ENCODE measurements at regions not wholly inside any gene's neighbourhood (a gene's known extent, or its start where the extent isn't known, plus 50 kb on each side); places are given as distances from the start of the nearest gene placed in this dataset.

GRCh38 chr15:98202256-98202655, 241.8 kb downstream of the ARRDC4 start:
- DNase-seq (ENCODE audit: low spot score) = no peak

GRCh38 chr15:98203872-98204660, 243.6 kb downstream of the ARRDC4 start:
- DNase-seq (ENCODE audit: low spot score) = no peak

GRCh38 chr15:98207928-98208327, 247.4 kb downstream of the ARRDC4 start:
- no peak for DNase-seq (ENCODE audit: low spot score)

DNA sequence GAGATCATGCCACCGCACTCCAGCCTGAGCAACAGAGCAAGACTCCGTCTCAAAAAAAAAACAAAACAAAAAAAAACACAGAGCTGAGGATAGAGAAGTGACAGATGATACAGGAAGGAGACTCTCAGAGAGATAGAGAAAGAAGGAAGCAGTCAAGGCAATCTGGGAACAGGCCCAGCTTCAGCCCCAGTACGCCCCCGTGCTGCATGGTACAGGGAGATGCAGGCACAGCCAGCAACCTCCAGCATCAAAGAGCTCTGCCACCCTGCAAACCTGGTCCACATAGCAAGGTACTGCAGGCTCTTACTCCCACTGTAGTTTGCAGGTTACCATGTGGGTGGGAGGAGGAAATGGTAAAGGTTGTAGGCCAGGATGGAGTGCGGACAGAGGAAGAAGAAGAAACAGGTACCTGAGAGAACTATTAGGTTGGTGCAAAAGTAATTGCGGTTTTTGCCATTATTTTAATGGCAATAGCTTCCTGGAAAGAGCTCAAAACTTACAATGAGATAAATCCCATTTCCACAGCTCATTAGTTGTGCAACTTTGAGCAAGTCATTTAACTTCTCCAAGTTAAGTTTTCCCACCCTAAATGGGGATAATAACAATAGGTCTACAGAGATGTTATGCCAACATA, 253.0 kb downstream of the ARRDC4 start:
- no peak for DNase-seq (ENCODE audit: low spot score)

DNA sequence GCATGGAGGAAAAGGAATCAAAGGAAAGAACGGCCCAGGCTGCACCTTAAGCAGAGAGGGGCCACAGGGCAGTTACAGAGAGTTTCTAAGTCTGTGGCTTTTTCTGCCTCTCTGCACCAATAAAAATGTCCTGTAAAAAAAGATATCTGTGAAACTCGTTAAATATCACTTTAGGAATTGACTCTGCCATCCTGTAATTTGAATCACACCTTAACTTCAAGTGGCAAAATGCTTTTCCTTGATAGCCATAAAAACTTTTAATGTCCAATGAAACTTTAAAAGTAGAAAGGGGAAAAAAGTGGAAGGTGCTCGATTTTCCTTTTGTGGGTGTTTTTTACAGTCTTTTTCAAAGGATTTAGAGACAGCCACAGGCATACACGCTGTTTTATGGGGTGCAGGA, 255.7 kb downstream of the ARRDC4 start:
- DNase-seq (ENCODE audit: low spot score) = no peak

GRCh38 chr15:98217356-98217755, 256.9 kb downstream of the ARRDC4 start:
- DNase-seq (ENCODE audit: low spot score) = no peak

- DNase-seq (ENCODE audit: low spot score) = no peak
Observed at GRCh38 chr15:98221144-98221543, 260.6 kb downstream of the ARRDC4 start.

DNA sequence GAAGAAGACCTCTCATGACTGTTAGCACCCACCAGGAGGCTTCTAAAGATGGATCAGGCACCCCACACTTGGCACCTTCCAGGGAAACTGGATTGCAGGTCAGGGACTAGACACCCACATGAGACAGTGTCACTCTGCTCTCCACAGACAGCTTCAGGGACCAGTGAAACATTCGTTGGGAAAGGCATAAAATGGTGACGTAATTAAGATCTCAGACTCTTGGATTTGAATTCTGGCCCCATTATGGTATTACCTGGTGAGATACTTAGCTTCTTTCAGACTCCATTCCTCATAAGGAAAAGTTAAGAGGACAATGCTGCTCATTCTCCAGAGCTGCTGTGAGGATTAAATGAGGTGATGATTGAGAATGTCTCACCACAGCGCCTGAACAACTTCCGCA, 261.1 kb downstream of the ARRDC4 start:
- no peak for DNase-seq (ENCODE audit: low spot score)

GRCh38 chr15:98226149-98226548, 265.6 kb downstream of the ARRDC4 start:
- no peak for DNase-seq (ENCODE audit: low spot score)

- DNase-seq (ENCODE audit: low spot score) = no peak
Observed at GRCh38 chr15:98226578-98226977, 266.1 kb downstream of the ARRDC4 start.

- no peak for DNase-seq (ENCODE audit: low spot score)
Observed at GRCh38 chr15:98228846-98229245, 268.3 kb downstream of the ARRDC4 start.

GRCh38 chr15:98230975-98231374, 270.5 kb downstream of the ARRDC4 start:
- DNase-seq (ENCODE audit: low spot score) = no peak

- no peak for DNase-seq (ENCODE audit: low spot score)
Observed at GRCh38 chr15:98231696-98232440, 271.4 kb downstream of the ARRDC4 start.

DNA sequence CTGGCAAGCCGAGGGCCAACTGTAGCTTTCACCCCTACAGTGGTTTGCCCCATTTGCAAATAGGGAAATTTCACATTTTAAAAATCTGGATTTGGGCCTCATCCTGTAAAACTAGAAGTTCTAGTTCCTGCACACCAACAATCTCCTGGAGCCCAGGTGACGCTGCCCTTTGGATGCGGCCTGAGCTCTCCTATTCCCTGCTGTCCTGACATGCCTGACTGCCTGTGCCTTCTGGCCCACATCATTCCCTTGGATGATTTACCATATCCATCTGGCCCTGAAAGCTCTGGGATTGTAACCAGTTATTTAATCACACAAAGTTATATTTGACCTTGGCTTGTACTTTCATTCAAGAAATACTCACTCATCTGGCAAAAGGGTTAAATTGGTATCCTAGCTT, 272.3 kb downstream of the ARRDC4 start:
- DNase-seq (ENCODE audit: low spot score) = no peak

- DNase-seq (ENCODE audit: low spot score) = no peak
Observed at GRCh38 chr15:98233873-98234272, 273.4 kb downstream of the ARRDC4 start.

DNA sequence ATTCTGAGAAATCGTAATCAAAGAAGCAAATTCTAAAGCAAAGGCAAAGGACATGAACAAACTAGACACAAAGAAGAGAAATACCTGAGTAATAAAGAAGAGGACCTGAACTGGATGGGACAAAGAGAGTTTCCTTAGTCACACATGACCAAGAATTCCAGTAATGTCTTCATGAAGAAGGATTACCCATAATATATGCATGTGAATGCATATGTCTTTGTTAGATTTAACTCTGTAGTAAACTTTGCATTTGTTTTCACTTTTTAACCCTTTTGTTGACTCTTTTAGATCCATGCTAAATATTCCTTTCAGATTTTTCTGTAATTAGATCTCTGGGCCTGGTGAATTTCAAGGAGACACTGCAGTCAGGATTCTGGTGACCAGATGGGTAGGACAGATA, 279.8 kb downstream of the ARRDC4 start:
- DNase-seq (ENCODE audit: low spot score) = no peak

GRCh38 chr15:98241032-98241554, 280.6 kb downstream of the ARRDC4 start:
- DNase-seq (ENCODE audit: low spot score) = no peak

GRCh38 chr15:98257290-98257689, 296.8 kb downstream of the ARRDC4 start:
- DNase-seq (ENCODE audit: low spot score) = no peak

DNA sequence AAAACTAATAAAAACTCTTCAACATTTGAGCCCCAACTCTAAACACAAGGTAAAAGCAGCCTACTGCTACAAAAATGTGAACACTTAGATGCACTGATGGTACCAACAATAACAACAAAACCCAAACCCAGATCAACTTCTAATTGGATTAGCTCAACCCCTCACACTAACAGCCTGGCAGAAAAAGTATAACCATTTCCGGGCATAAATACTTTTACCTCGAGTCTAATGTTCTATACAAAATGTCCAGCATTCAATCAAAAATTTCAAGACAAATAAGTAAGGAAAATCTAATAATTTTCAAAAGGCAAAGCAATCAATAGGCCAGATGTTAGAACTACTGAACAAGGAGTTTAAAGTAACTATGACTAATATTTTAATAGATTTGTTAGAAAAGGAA, 303.3 kb downstream of the ARRDC4 start:
- no peak for DNase-seq (ENCODE audit: low spot score)

DNA sequence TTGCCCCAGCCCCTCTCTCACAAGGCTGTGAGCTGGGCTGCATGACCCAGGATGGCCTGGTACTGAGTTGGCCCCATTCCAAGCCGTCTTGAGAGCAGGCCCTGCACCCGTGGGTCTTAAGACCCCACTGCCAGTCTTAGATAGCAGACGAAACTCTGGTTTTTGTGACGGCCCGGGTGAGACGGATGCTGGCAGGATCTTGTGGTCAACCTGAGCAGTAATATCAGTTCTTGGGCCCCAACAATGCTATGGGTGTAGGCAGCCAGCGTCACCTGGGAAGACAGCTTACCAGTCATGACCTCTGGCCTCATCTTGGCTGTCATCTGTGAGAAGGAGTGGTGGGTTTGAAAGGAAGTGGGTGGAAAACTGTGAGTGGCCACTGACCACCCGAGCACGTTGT, 305.8 kb downstream of the ARRDC4 start:
- no peak for DNase-seq (ENCODE audit: low spot score)

GRCh38 chr15:98268163-98268562, 307.7 kb downstream of the ARRDC4 start:
- DNase-seq (ENCODE audit: low spot score) = no peak

- DNase-seq (ENCODE audit: low spot score) = no peak
Observed at GRCh38 chr15:98272625-98273024, 312.1 kb downstream of the ARRDC4 start.

- DNase-seq (ENCODE audit: low spot score) = no peak
Observed at GRCh38 chr15:98276018-98276417, 315.5 kb downstream of the ARRDC4 start.

Measured in putamen (tissue), 1 donor.